NOMO-1 (cell line): ENCODE measurements at regions not wholly inside any gene's neighbourhood (a gene's known extent, or its start where the extent isn't known, plus 50 kb on each side); places are given as distances from the start of the nearest gene placed in this dataset.
"Not testable (repeated sequence)": the region's sequence is repeated elsewhere in the genome, so short reads cannot be mapped to it uniquely, and the experiment has no call there.

ENCODE experiments used
- DNase-seq, 2 experiments: peaks; one replicate each; lab custom pipeline; 2025; ENCODE audit not compliant: unreplicated experiment in 2 of 2; lab: John Stamatoyannopoulos, UW

DNA sequence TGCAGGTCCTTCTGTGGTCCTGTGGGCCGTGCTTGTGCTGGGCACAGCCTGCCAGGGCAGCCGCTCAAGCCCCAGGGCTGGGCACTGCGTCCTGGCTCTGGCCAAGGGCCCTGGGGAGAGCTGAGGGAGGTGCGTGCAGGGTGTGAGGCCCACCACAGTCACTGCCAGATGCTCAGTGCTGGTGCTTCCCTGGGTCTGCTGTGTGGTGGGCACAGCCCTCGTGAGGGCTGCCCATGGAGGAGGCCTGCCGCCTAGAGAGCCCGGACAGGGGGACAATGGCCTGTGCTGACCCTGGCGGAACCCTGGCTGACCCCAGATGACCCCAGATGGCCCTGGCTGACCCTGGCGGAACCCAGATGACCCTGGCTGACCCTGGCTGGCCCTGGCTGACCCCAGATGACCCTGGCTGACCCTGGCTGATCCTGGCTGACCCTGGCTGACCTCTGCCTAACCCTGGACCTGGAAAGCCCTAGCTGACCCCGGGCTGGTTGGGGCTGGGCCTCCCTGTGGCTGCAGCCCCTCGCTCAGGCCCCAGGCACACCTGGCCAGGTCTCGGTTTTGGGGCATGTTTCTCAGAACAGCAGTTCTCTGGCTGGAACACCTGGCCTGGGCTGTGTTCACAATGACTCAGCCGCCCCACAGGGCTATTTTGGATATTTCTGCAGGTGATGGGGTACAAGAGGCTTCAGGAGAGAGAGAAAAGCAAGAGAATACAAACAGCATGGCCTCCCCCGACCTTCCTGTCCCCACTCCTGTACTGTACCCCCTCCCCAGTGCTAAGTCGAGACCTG lies 55.4 kb downstream of the TMEM121 start:
- no peak for DNase-seq

DNA sequence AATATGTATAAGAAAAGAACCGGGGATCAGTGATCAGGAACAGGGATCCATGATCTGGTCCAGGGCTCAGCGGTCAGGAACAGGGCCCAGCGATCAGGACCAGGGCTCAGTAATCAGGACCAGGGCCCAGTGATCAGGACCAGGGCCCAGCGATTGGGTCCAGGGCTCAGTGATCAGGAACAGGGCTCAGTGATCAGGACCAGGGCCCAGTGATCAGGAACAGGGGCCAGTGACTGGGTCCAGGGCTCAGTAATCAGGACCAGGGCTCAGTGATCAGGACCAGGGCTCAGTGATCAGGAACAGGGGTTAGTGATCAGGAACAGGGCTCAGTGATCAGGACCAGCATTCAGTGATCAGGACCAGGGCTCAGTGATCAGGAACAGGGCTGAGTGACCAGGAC lies 56.3 kb downstream of the TMEM121 start:
- no peak for DNase-seq

DNA sequence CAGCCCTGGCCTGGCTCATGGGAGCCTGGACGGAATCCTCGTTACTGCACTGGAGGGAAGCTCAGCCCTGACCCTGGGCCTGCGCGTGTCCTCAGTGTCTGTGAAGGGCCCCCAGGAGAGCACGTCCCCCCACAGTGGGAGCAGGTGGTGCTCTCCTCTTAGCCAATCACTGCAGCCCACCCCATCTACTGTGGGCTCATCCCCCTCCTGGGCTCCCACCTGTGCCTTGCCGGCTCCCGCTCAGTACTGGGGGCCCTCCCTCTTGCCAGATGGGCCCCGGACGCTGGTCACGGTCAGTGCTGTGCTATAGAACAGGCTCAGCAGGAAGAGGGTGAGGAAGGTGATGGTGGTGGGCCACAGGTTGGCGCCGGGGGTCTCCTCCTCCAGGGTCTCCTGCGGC lies 57.5 kb downstream of the TMEM121 start:
- not testable (repeated sequence) for DNase-seq

GRCh38 chr14:105585290-105585689 lies 58.9 kb downstream of the TMEM121 start:
- DNase-seq, result not testable (repeated sequence)

- DNase-seq, result not testable (repeated sequence)
These were observed 59.3 kb downstream of the TMEM121 start for GRCh38 chr14:105585722-105586121.

- not testable (repeated sequence) for DNase-seq
These were observed 59.9 kb downstream of the TMEM121 start for GRCh38 chr14:105586144-105586872.

DNA sequence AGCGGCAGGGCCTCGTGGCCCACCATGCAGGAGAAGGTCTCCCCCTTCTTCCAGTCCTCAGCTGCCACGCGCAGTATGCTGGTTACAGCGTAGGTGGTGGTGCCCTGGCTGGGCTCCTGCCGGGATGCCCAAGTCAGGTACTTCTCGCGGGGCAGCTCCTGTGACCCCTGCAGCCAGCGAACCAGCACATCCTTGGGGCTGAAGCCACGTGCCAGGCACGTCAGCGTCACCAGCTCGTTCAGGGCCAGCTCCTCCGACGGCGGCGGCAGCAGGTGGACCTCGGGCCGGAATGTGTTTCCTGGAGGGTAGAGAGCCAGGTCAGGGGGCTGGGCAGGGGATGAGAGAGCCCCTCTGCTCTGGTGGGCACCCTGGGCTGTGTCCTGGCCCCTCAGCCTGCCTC lies 60.7 kb downstream of the TMEM121 start:
- DNase-seq, result not testable (repeated sequence)

- not testable (repeated sequence) for DNase-seq
These were observed 61.3 kb downstream of the TMEM121 start for GRCh38 chr14:105587482-105588235.

DNA sequence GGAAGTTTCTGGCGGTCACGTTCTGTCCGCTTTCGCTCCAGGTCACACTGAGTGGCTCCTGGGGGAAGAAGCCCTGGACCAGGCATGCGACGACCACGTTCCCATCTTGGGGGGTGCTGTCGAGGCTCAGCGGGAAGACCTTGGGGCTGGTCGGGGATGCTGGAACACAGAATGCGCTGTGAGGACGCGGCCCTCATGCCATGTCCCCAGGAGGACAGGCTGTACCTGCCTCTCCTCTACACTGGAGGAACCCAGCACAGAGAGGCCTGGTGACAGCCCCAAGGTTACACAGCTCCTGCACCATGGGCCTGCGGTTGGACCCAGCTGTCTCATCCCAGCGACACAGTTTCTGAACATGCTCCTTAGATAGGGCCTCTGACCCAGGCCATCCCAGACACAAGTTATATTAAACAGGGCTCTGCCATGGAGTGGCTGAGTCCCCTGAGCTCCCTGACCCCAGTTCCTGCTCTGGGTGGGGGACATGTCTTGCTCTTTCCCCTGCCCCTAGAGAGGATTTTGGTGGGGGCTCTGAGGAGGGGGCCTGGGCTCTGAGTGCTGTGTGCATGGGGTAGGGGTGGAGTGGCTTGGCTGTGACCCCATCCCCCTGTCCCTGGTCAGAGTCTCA lies 62.0 kb downstream of the TMEM121 start:
- DNase-seq, result no peak

DNA sequence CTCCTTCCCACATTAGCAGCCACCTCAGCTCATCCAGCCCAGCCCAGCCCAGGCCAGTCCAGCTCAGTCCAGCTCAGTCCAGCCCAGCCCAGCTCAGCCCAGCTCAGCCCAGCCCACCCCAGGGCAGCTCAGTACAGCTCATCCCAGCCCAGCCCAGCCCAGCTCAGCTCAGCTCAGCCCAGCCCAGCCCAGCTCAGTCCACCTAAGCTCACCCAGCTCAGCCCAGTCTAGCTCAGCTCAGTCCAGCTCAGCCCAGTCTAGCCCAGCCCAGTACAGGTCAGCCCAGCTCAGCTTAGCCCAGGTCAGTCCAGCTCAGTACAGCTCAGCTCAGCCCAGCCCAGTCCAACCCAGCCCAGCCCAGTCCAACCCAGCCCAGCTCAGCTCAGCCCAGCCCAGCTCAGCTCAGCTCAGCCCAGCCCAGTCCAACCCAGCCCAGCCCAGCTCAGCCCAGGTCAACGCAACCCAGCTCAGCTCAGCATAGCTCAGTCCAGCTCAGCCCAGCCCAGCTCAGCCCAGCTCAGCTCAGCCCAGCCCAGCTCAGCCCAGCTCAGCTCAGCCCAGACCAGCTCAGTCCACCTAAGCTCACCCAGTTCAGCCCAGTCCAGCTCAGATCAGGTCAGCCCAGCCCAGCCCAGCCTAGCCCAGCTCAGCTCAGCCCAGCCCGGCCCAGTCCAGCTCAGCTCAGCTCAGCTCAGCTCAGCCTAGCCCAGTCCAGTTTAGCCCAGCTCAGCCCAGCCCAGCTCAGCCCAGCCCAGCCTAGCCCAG lies 63.0 kb downstream of the TMEM121 start:
- DNase-seq, result no peak

- DNase-seq, result not testable (repeated sequence)
These were observed 63.5 kb downstream of the TMEM121 start for GRCh38 chr14:105589926-105590185.

- no peak for DNase-seq
These were observed 64.7 kb downstream of the TMEM121 start for GRCh38 chr14:105591052-105591451.

GRCh38 chr14:105591792-105592341 lies 65.5 kb downstream of the TMEM121 start:
- not testable (repeated sequence) for DNase-seq

GRCh38 chr14:105592646-105593045 lies 66.3 kb downstream of the TMEM121 start:
- not testable (repeated sequence) for DNase-seq

- not testable (repeated sequence) for DNase-seq
These were observed 69.0 kb downstream of the TMEM121 start for GRCh38 chr14:105595346-105595745.

DNA sequence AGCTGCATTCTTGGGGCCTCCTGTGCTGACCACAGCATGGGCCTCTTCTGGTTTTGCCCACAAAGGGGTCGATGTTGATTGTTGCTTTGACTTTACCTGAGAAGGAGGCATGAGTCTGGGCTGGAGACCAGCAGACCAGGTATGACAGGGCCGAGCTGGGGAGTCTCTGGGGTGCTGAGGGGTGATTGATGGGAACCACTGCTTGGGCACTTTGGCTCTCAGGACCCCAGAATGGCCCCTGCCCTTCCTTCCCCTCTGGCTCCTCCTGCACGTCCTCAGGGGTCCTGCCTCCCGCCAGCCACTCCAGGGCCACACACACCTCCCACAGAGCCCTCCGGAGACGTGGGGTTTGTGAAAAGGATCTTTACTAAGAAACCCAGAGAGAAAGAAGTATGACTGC lies 70.0 kb downstream of the TMEM121 start:
- not testable (repeated sequence) for DNase-seq

DNA sequence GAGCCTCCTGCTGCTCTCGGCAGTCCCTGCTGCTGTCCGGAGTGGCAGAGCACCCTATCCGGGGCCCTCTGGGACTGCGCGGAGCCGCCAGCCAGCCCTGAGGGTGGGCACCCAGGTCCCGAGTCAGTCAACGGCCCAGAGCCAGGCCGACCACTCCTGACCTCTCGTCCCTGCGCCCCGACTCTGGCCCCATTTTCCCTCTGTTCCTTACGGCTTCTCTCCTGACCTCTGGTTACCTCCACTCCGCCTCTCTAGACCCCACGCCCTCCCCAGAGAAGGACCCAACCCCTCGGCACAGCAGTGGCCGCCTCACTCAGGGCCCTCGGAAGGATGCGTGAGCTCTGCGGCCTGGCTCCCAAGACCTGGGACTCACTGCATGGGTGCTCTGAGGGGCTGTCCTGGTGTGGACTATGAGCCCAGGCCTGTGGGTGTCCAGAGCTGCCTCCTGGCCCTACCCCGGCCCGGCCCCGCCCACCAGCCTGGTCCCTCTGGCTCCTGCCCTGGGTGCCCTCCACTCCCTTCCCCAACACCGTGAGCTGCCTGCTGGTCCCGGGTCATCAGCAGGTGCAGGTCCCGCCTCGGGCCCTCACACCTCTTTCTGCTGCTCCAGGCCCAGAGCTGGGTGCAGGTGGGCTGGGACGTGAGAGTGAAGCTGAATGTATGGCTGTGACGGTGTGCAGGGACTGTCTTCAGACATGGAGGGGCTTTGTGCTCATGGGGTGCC lies 71.8 kb downstream of the TMEM121 start:
- not testable (repeated sequence) for DNase-seq

DNA sequence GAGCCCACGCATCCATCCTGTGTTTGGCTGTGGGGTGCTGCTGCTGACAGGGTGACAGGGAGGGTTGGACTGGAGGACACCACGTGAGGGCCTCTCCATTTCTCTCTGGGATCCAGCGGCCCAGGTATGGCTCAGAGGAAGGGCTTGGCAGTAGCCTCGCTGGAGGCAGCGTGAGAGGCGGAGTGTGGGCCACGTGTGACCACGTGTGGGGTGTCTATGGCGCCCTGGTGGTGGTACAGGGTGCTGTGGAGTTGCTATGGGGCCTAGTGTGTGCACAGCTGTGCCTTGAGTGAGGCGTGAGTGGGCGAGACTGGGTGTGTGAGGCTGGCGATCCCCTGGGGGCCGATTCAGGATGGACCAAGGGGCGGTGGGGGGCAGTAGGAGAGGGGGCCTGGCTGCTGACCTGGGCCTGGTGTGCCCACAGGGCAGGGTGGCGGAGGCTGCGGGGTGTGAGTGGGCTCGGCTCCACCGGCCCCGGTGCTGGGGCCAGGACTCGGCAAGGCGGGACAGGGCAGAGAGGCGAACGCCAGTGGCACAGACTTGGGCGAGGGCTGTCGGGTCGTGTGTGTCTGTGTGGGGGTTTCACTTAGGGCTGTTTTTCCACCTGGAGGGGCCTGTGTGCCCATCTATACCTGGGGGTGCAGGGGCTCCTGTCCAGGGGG lies 72.7 kb downstream of the TMEM121 start:
- DNase-seq, result not testable (repeated sequence)
